Thoracic aorta (tissue), 2 donors: ENCODE measurements at regions not wholly inside any gene's neighbourhood (a gene's known extent, or its start where the extent isn't known, plus 50 kb on each side); places are given as distances from the start of the nearest gene placed in this dataset.

ENCODE experiments used
- ATAC-seq: fragments of 150-250 bp; one replicate; pipeline ENCODE4 v1.8.0; 2017; ENCODE audit warnings: low read depth; ENCODE audit not compliant: insufficient number of reproducible peaks, low FRiP score
- DNase-seq: peaks from one replicate; pipeline ENCODE4 v3.0.0-alpha.2; 2020; ENCODE audit warnings: low spot score
- H3K27ac ChIP-seq, 2 donors: fragments of 200-600 bp; sonication (generic); 1 replicate in 1 of 2; 2 replicates in 1 of 2; pipeline ENCODE4 v1.5.1; 2016; ENCODE audit warnings: mild to moderate bottlenecking in 2 of 2, moderate library complexity in 2 of 2
- H3K27me3 ChIP-seq: fragments of 200-600 bp; sonication (generic); replicated peaks from 2 replicates; pipeline ENCODE4 v1.6.0; 2016; ENCODE audit warnings: mild to moderate bottlenecking; ENCODE audit not compliant: insufficient read depth
- H3K36me3 ChIP-seq: fragments of 200-600 bp; sonication (generic); one replicate; pipeline ENCODE4 v1.5.1; 2016
- H3K4me1 ChIP-seq, 2 donors: fragments of 200-600 bp; sonication (generic); 1 replicate in 1 of 2; 2 replicates in 1 of 2; pipeline versions ENCODE4 v1.5.1 to v1.6.0; 2016; ENCODE audit warnings: low read depth in 2 of 2, mild to moderate bottlenecking in 1 of 2; ENCODE audit not compliant: control insufficient read depth in 1 of 2
- H3K4me3 ChIP-seq: fragments of 200-600 bp; sonication (generic); 2 replicates; pipeline ENCODE4 v1.5.1; 2016; ENCODE audit warnings: mild to moderate bottlenecking
- H3K9me3 ChIP-seq: fragments of 200-600 bp; sonication (generic); 2 replicates; pipeline ENCODE4 v1.5.1; 2016
- CTCF ChIP-seq: fragments of 200-600 bp; sonication (generic); IDR thresholded peaks from one replicate; pipeline ENCODE4 v1.5.1; 2019; ENCODE audit warnings: antibody characterized with exemption

DNA sequence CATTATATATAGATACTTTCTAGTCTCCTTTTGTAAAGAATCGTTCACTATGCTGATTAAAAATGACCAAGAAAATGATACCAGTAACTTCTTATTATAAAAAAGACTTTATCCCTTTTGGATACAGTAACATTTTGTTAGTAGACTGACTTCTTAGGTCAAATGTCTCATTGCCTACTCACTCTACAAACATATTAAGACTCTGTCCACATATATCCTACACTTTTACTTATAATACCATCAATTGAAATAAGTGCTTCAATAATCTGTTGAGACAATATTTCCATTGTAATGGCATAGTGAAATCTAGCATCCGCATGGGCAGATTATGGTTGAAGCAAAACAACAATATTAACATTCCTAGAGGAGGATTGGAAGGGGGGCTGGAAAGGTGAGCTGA, 180.6 kb downstream of the ARL4A start:
- Histone ChIP-seq H3K27ac (no peak overlapping the region), H3K4me1 (no peaks in the 10 kb centered on the region), H3K4me3 (no peak overlapping the region), H3K36me3 (no peaks in the 10 kb centered on the region), H3K27me3 (no peaks in the 10 kb centered on the region), H3K9me3 (no peaks in the 10 kb centered on the region)
- no peak for TF ChIP-seq CTCF
- ATAC-seq (no peak), DNase-seq (no peak)

DNA sequence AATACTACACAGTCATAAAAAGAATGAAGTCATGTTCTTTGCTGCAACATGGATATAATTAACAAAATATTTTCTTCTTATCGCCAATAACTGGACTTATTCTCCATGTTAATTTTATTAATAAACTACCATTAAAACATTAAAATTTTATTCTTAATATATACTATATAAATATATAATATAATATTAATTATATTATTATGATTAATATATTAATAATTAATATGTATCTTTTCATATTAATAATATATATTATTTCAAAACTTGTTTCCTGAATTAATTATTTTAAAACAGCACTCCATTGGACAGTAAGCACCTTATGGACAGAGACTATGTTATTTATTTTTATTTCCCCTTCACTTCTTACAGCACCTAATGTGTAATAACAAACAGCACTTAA, 182.8 kb downstream of the ARL4A start:
- TF ChIP-seq CTCF = no peak
- no peak overlapping the region for H3K4me3 ChIP-seq
- ATAC-seq = no peak

DNA sequence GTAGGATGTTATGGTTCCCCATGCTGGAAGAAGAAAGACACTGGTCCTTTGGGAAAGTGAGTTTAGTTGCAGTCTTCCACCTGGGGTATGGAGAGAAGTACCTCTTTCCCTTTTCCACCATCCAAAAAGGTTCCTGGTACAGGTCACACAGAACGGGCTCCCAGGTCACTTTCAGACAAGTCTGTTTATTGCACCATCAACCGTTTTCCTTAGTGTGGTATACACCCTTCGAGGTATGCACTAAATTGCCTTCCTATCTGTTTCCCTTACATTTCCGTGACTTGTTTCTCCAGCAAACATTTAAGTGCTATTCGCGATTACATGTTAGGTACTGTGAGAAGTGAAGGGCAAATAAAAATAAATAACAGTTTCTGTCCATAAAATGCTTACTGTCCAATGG, 185.1 kb downstream of the ARL4A start:
- Histone ChIP-seq H3K27ac (no peak overlapping the region), H3K36me3 (no peaks in the 10 kb centered on the region), H3K9me3 (no peaks in the 10 kb centered on the region), H3K4me1 (no peaks in the 10 kb centered on the region), H3K27me3 (no peaks in the 10 kb centered on the region), H3K4me3 (no peak overlapping the region)
- ATAC-seq = no peak
- TF ChIP-seq CTCF = no peak
- DNase-seq = no peak

More for the DNA sequence above, 182.8 kb downstream of the ARL4A start:
- Histone ChIP-seq H3K4me1 (no peaks in the 10 kb centered on the region), H3K27ac (no peak overlapping the region), H3K9me3 (no peaks in the 10 kb centered on the region), H3K36me3 (no peaks in the 10 kb centered on the region), H3K27me3 (no peaks in the 10 kb centered on the region)
- no peak for DNase-seq

- no peak for TF ChIP-seq CTCF
These were observed 186.1 kb downstream of the ARL4A start for GRCh38 chr7:12873571-12873970.

GRCh38 chr7:12879139-12879538, 191.7 kb downstream of the ARL4A start:
- TF ChIP-seq CTCF = no peak
- H3K27ac ChIP-seq = no peak overlapping the region
- H3K4me1 ChIP-seq = peaks cover 0 to 5% of the 10 kb centered on the region in 2 donors
- no peaks in the 10 kb centered on the region for H3K9me3 ChIP-seq
- H3K27me3 ChIP-seq = no peaks in the 10 kb centered on the region
- no peaks in the 10 kb centered on the region for H3K36me3 ChIP-seq
- no peak overlapping the region for H3K4me3 ChIP-seq
- DNase-seq (no peak), ATAC-seq (no peak)

More at GRCh38 chr7:12873571-12873970, 186.1 kb downstream of the ARL4A start:
- Histone ChIP-seq H3K36me3 (no peaks in the 10 kb centered on the region), H3K27me3 (no peaks in the 10 kb centered on the region), H3K4me3 (no peak overlapping the region), H3K4me1 (no peaks in the 10 kb centered on the region), H3K9me3 (no peaks in the 10 kb centered on the region), H3K27ac (no peak overlapping the region)
- DNase-seq (no peak), ATAC-seq (no peak)
